IgD-negative memory B cell (primary cell): ENCODE measurements at regions not wholly inside any gene's neighbourhood (a gene's known extent, or its start where the extent isn't known, plus 50 kb on each side); places are given as distances from the start of the nearest gene placed in this dataset.

Experiments
- H3K27ac Mint-ChIP-seq, 3 donors: one replicate each; pipeline ENCODE4 v1.8.0; 2020 to 2022; ENCODE audit warnings: mild to moderate bottlenecking in 3 of 3, mixed read lengths in 3 of 3, moderate library complexity in 1 of 3
- H3K27me3 Mint-ChIP-seq: one replicate; pipeline ENCODE4 v1.8.0; 2021; ENCODE audit warnings: mixed read lengths
- H3K36me3 Mint-ChIP-seq: one replicate; pipeline ENCODE4 v1.8.0; 2020; ENCODE audit warnings: mild to moderate bottlenecking, mixed read lengths
- H3K4me1 Mint-ChIP-seq, 3 donors: one replicate each; pipeline ENCODE4 v1.8.0; 2020 to 2022; ENCODE audit warnings: mixed read lengths in 3 of 3, mild to moderate bottlenecking in 1 of 3
- H3K4me3 Mint-ChIP-seq, 4 donors: one replicate each; pipeline ENCODE4 v1.8.0; 2020 to 2022; ENCODE audit warnings: mild to moderate bottlenecking in 4 of 4, mixed read lengths in 4 of 4, moderate library complexity in 3 of 4
- H3K9me3 Mint-ChIP-seq, 3 donors: one replicate each; pipeline ENCODE4 v1.8.0; 2020 to 2021; ENCODE audit warnings: mixed read lengths in 3 of 3, mild to moderate bottlenecking in 1 of 3

DNA sequence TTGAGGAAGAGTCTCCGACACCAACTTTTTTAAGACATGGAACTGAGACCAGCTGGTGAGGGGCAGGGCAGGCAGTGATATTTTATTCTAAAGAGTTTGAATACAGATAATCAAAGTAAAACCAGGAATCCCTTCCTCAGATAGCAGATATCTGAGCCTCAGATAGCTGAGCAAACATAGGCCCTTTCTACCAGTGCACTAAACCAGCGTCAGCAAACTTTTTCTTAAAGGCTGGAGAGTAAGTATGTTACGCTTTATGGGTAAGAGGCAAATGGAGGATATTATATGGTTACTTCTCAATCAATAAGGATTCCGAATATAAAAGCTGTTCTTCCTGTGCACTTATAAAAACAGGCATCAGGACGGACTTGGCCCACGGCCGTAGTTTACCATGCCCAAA is 73.9 kb downstream of the WNT5A start:
- H3K36me3 Mint-ChIP-seq = peaks cover 1% of the 10 kb centered on the region

GRCh38 chr3:55412545-55412944 is 74.6 kb downstream of the WNT5A start:
- Mint-ChIP-seq H3K4me3 (no peak overlapping the region), H3K36me3 (peaks cover 1% of the 10 kb centered on the region), H3K4me1 (no peaks in the 10 kb centered on the region), H3K9me3 (peaks cover under 1 to 3% (median 2%) of the 10 kb centered on the region in 3 donors), H3K27me3 (peaks cover 1% of the 10 kb centered on the region), H3K27ac (no peak overlapping the region)

More for the DNA sequence above, 73.9 kb downstream of the WNT5A start:
- no peak overlapping the region for H3K4me3 Mint-ChIP-seq
- H3K4me1 Mint-ChIP-seq = no peaks in the 10 kb centered on the region
- H3K9me3 Mint-ChIP-seq = peaks cover under 1 to 7% (median 2%) of the 10 kb centered on the region in 3 donors
- H3K27ac Mint-ChIP-seq = peak overlapping the region in 1 of 3 donors; percentile 33
- H3K27me3 Mint-ChIP-seq = no peaks in the 10 kb centered on the region

DNA sequence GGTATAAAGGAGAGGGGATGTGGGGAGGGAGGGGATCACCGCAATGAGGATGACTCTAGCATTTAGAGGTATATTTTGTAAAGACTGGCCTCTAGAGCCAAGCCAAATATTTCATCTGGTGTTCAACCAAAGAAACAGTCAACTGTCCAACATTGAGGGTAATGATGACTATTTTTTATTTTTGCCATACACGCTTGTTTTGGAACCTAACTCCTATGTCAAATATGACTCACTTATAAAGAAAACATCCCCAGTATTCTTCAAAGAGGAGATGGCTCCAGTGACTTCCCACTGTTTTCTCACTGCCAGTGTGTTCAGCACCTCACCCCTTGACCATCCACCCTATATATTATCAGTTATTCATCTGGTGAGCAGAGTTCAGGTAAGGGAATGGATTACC is 77.3 kb downstream of the WNT5A start:
- peaks cover 3 to 7% (median 3%) of the 10 kb centered on the region in 3 donors for H3K9me3 Mint-ChIP-seq
- H3K36me3 Mint-ChIP-seq = no peaks in the 10 kb centered on the region
- H3K27ac Mint-ChIP-seq = no peak overlapping the region
- H3K27me3 Mint-ChIP-seq = peaks cover 1% of the 10 kb centered on the region
- H3K4me3 Mint-ChIP-seq = no peak overlapping the region
- H3K4me1 Mint-ChIP-seq = no peaks in the 10 kb centered on the region

GRCh38 chr3:55408193-55408826 is 78.8 kb downstream of the WNT5A start:
- H3K4me1 Mint-ChIP-seq = no peaks in the 10 kb centered on the region
- H3K27ac Mint-ChIP-seq = no peak overlapping the region
- no peak overlapping the region for H3K4me3 Mint-ChIP-seq
- peaks cover 1% of the 10 kb centered on the region for H3K27me3 Mint-ChIP-seq
- H3K9me3 Mint-ChIP-seq = peaks cover 3 to 6% (median 3%) of the 10 kb centered on the region in 3 donors
- no peaks in the 10 kb centered on the region for H3K36me3 Mint-ChIP-seq

- no peak overlapping the region for H3K4me3 Mint-ChIP-seq
- H3K36me3 Mint-ChIP-seq = no peaks in the 10 kb centered on the region
- H3K9me3 Mint-ChIP-seq = peaks cover 3 to 6% (median 4%) of the 10 kb centered on the region in 3 donors
- H3K4me1 Mint-ChIP-seq = no peaks in the 10 kb centered on the region
- H3K27me3 Mint-ChIP-seq = peaks cover 1% of the 10 kb centered on the region
- no peak overlapping the region for H3K27ac Mint-ChIP-seq
These were observed 79.7 kb downstream of the WNT5A start for GRCh38 chr3:55407426-55407820.

DNA sequence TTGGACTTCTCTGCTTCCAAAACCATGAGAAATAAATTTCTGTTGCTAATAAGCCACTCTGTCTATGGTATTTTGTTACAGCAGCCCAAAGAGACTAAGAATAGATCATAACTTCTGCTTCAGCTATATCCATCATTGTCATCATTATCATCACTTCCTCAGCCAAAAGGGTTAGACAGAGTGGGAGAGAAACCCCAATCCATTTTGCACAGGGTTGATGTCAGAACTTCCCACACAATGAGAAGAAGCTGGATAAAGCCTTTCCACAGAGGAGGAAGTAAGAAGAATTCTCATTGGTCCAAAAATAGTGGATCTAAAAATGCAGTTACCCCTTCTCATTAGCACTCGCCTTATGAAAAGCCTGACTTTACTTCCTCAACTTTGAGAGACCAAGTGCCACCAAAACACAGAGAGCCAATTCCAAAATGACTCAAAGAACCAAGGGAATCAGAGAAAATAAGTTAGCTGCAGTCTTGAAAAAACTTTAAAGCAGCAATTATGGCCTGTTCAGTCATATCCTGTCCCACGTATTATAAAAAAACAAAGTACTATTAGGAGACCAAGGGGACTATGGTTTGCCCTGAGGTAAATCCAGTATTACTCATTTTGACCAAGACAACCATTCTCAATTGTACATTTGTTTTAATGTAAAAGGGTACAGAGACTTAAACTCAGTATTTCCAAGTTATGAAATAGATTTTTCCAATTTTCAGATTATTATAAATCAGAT is 80.2 kb downstream of the WNT5A start:
- Mint-ChIP-seq H3K4me3 (no peak overlapping the region), H3K4me1 (no peaks in the 10 kb centered on the region), H3K36me3 (no peaks in the 10 kb centered on the region), H3K27ac (no peak overlapping the region), H3K27me3 (peaks cover 1% of the 10 kb centered on the region), H3K9me3 (peaks cover 3 to 6% (median 4%) of the 10 kb centered on the region in 3 donors)

DNA sequence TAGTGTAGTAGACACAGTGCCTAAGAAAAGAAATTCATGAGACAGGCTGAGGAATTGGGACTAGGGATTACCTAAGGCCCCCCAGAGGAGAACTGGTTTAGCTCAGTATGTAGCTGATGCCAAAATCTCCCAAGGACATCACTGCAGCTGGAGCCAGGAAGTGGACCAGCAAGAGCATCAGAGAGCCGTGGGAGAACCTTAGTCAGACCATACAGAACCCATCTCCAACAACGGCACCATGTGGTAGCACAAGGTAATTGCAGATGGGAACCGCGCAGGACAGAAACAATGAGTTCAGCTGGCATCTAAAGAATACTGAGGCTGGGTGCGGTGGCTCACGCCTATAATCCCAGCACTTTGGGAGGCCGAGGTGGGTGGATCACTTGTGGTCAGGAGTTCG is 81.7 kb downstream of the WNT5A start:
- no peaks in the 10 kb centered on the region for H3K4me1 Mint-ChIP-seq
- peaks cover 3 to 6% (median 4%) of the 10 kb centered on the region in 3 donors for H3K9me3 Mint-ChIP-seq
- H3K36me3 Mint-ChIP-seq = no peaks in the 10 kb centered on the region
- H3K27me3 Mint-ChIP-seq = peaks cover 1% of the 10 kb centered on the region
- no peak overlapping the region for H3K4me3 Mint-ChIP-seq
- H3K27ac Mint-ChIP-seq = no peak overlapping the region

DNA sequence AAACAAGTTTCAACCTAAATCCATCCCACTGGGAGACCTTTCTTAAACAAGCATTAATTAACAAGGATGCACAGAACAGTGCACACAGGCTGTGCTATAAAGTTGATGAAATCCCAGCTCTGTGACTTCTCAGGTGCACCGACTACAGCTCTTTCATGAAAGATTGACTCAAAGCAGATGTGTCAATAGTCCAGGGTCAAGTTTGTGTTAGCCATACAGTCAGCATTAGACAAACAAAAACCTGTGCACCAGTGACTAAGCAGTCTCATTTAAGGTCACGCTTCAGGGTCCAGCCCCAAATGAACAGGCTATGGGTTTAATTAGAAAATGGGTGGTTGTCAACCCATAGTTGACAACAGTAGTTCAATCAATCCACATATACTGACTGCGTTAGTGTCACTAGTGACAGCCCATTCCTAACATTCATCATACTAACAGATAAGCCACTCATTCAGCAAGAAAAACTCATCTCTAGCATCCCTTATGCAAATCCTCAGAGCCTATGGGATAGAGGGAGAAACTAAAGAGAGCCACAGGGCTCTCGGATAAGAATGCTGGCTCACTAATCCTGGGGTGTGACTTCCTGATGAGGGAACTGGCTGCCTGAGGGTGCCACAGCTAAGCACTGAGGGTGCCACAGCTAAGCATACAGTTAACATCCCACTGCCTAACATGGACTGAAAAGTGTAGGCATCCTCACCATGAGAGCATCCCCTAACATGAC is 84.1 kb downstream of the WNT5A start:
- H3K4me1 Mint-ChIP-seq = no peaks in the 10 kb centered on the region
- no peak overlapping the region for H3K27ac Mint-ChIP-seq
- peaks cover 7 to 8% (median 8%) of the 10 kb centered on the region in 3 donors for H3K9me3 Mint-ChIP-seq
- no peak overlapping the region for H3K4me3 Mint-ChIP-seq
- H3K36me3 Mint-ChIP-seq = no peaks in the 10 kb centered on the region
- peaks cover 1% of the 10 kb centered on the region for H3K27me3 Mint-ChIP-seq

DNA sequence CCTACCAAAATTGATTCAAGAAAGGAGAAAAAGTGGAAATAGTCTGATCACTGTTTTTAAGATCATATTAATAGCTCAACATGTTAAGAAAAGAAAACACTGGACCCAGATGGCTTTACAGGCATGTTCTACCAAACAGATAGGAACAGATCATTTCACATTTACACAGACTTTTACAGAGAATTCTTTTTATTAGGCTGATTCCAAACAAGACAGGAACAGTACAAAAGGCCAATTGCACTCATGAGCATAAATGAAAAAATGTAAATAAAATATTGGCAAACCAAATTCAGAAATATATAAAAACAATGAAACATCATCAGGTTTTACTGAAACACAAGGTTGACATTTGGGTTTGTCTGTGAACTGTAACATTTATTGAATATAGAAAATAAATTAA is 106.5 kb downstream of the WNT5A start:
- Mint-ChIP-seq H3K9me3 (peaks cover 0 to 3% (median 1%) of the 10 kb centered on the region in 3 donors), H3K36me3 (peaks cover 2% of the 10 kb centered on the region), H3K27ac (no peak overlapping the region), H3K4me1 (no peaks in the 10 kb centered on the region), H3K27me3 (peaks cover 1% of the 10 kb centered on the region), H3K4me3 (no peak overlapping the region)

DNA sequence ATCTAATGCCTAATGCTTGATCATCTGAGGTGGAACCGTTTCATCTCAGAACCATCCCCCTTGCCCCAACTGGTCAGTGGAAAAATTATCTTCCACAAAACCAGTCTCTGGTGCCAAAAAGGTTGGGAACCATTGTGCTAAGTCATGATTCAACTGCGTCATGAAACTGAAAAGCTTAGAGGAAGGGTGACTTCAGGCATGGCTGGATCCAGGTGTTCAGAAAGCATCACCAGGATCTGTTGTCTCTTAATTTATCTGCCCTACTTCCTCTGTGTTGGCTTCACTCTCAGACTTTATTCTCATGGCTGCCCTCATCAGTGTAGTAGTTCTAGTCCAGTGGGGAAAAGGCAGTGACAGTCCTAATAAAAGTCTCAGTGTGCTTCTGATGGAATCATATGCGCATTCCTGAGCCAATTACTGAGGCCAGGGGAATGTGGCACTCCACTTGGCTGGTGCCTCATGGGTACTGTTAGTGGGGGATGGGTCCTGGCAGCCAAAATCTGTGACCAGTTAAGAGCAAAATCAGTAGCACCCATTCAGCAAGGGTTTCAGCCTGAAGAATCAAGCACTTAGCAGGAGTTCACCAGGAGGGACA is 110.3 kb downstream of the WNT5A start:
- Mint-ChIP-seq H3K27ac (no peak overlapping the region), H3K4me3 (no peak overlapping the region), H3K9me3 (peaks cover 3 to 7% (median 4%) of the 10 kb centered on the region in 3 donors), H3K27me3 (peaks cover 1% of the 10 kb centered on the region), H3K36me3 (no peaks in the 10 kb centered on the region), H3K4me1 (no peaks in the 10 kb centered on the region)

- Mint-ChIP-seq H3K36me3 (no peaks in the 10 kb centered on the region), H3K4me1 (no peaks in the 10 kb centered on the region), H3K4me3 (no peak overlapping the region), H3K9me3 (peaks cover 3 to 7% (median 4%) of the 10 kb centered on the region in 3 donors), H3K27ac (no peak overlapping the region), H3K27me3 (no peaks in the 10 kb centered on the region)
These were observed 113.7 kb downstream of the WNT5A start for GRCh38 chr3:55373423-55373822.

DNA sequence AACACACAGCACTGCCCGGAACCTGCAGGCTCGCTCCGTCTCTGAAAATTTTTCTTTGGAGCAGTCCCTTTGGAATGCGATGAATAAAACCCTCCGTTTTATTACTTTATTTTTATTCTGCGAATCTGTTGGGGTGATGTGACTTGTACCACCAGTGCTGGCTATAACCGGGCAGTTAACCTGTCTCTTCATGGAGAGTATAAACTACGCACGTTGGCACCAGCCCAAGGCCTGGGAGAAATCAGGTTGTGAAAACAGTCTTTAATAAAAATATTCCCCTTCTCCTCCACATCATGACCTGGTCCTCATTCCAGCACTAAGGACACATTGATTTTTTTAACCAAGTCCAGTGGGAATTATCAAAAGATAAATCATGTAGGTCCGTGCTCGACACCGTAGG is 116.8 kb downstream of the WNT5A start:
- H3K9me3 Mint-ChIP-seq = peaks cover 3 to 8% (median 4%) of the 10 kb centered on the region in 3 donors
- no peaks in the 10 kb centered on the region for H3K36me3 Mint-ChIP-seq
- H3K27me3 Mint-ChIP-seq = peaks cover 4% of the 10 kb centered on the region
- H3K27ac Mint-ChIP-seq = no peak overlapping the region
- H3K4me1 Mint-ChIP-seq = no peaks in the 10 kb centered on the region
- H3K4me3 Mint-ChIP-seq = no peak overlapping the region

- H3K4me3 Mint-ChIP-seq = peak overlapping the region in 1 of 4 donors; percentile 37
- no peaks in the 10 kb centered on the region for H3K36me3 Mint-ChIP-seq
- H3K27me3 Mint-ChIP-seq = peaks cover 4% of the 10 kb centered on the region
- no peaks in the 10 kb centered on the region for H3K4me1 Mint-ChIP-seq
- H3K27ac Mint-ChIP-seq = no peak overlapping the region
- H3K9me3 Mint-ChIP-seq = peaks cover 0 to 4% (median 3%) of the 10 kb centered on the region in 3 donors
These were observed 117.8 kb downstream of the WNT5A start for GRCh38 chr3:55369141-55369847.

- no peaks in the 10 kb centered on the region for H3K4me1 Mint-ChIP-seq
- no peak overlapping the region for H3K27ac Mint-ChIP-seq
- H3K4me3 Mint-ChIP-seq = no peak overlapping the region
- peaks cover 4% of the 10 kb centered on the region for H3K27me3 Mint-ChIP-seq
- H3K36me3 Mint-ChIP-seq = no peaks in the 10 kb centered on the region
- peaks cover 0 to 5% (median 4%) of the 10 kb centered on the region in 3 donors for H3K9me3 Mint-ChIP-seq
These were observed 118.7 kb downstream of the WNT5A start for GRCh38 chr3:55368366-55368765.
